ENCODE measurements at regions not wholly inside any gene's neighbourhood (a gene's known extent, or its start where the extent isn't known, plus 50 kb on each side); places are given as distances from the start of the nearest gene placed in this dataset.

DNA sequence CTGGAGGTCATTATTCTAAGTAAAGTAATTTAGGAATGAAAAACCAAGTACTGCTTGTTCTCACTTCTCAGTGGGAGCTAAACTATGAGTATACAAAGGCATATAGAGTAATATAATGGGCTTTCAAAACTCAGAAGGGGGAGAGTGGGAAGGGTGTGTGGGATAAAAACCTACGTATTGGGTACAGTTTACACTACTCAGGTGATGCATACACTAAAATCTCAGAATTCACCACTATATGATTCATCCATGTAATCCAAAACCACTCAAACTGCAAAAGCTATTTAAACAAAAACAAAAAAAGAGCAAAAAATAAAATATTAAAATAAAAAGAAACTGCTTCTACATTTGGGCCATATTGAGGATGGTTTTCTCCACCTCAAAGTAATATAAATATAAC lies 623.3 kb downstream of the NSUN3 start:
- H3K4me3 ChIP-seq (ENCODE audit: low read length): no peak overlapping the region
- peak; percentile 10 for DNase-seq (ENCODE audit: low read depth)
- TF ChIP-seq, protein P1, sequence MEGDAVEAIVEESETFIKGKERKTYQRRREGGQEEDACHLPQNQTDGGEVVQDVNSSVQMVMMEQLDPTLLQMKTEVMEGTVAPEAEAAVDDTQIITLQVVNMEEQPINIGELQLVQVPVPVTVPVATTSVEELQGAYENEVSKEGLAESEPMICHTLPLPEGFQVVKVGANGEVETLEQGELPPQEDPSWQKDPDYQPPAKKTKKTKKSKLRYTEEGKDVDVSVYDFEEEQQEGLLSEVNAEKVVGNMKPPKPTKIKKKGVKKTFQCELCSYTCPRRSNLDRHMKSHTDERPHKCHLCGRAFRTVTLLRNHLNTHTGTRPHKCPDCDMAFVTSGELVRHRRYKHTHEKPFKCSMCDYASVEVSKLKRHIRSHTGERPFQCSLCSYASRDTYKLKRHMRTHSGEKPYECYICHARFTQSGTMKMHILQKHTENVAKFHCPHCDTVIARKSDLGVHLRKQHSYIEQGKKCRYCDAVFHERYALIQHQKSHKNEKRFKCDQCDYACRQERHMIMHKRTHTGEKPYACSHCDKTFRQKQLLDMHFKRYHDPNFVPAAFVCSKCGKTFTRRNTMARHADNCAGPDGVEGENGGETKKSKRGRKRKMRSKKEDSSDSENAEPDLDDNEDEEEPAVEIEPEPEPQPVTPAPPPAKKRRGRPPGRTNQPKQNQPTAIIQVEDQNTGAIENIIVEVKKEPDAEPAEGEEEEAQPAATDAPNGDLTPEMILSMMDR (IDR thresholded peaks at IDR 0.05; ENCODE audit: insufficient read depth, low read depth, low read length, missing control alignments): no peak

DNA sequence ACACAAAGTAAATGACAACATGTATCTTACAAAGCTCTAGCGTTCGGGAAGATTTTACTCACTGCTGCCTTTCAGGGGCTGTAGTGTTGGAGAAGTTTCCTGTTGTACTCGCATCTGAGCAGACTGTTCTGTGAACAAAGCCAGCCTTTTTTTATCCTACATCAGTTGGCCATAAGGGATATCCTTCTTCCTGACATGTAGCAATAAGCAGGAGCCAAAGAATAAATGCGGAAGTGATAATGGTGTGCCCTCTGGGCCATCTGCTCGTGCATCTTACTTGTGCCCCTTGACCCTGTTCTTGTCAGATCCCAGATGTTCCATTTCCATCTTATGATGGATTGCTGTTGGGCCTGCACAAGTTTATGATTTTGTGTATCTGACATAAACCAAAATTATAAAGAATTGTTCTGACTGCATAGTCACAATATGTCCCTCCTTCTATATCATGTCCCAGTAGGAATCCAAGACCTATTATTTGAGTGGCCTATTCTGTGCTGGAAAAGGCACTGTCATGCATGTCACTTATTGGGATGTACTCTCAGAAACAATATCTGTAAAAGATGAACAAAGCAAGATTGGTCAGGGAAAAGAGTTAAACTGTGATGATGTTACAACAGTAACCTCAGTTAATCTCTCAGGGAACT lies 631.3 kb downstream of the NSUN3 start:
- H3K4me3 ChIP-seq (ENCODE audit: low read length): no peak overlapping the region
- no peak for DNase-seq (ENCODE audit: low read depth)
- TF ChIP-seq, protein P1 (IDR thresholded peaks at IDR 0.05; ENCODE audit: insufficient read depth, low read depth, low read length, missing control alignments): no peak

DNA sequence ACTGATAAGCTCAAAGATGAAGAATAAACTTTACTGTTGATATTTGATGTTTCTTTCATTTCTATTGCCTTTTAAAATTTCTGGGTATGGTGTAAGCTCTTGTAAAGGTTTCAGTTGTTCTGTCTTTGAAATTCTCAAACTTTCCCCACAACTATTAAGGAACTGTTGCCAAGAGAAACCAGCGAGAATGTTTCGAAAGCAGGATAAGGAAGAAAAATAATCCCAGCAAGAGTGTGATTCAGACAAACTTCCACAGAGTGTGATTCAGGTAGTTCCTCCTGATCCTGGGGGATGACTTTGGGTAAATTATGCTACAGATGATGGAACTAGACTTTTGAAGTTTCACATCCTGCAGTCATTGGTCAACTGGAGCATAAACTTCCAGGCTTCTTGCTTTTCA lies 632.0 kb downstream of the NSUN3 start:
- H3K4me3 ChIP-seq (ENCODE audit: low read length): no peak overlapping the region
- TF ChIP-seq, protein P1 (IDR thresholded peaks at IDR 0.05; ENCODE audit: insufficient read depth, low read depth, low read length, missing control alignments): no peak
- peak; percentile 77 for DNase-seq (ENCODE audit: low read depth)

DNA sequence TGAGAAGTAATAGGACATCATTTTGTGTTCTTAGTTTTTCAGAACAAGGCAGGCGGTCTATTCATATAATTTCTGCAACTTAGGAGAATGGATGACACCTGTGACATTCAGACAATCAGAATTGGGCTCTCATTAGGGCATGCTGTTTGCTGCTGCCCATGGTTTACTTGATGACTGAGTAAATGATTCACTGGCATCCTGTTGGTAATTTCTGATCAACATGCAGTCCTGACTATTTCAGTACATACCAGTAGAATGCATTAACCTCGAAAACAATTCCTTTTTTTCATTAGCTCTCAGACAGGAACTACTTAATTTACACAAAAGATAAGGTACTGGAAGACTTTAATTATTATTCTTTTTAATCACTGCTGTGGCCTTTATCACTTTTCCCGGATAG lies 641.6 kb downstream of the NSUN3 start:
- no peak overlapping the region for H3K4me3 ChIP-seq (ENCODE audit: low read length)
- TF ChIP-seq, protein P1 (IDR thresholded peaks at IDR 0.05; ENCODE audit: insufficient read depth, low read depth, low read length, missing control alignments): no peak
- peak; percentile 31 for DNase-seq (ENCODE audit: low read depth)

DNA sequence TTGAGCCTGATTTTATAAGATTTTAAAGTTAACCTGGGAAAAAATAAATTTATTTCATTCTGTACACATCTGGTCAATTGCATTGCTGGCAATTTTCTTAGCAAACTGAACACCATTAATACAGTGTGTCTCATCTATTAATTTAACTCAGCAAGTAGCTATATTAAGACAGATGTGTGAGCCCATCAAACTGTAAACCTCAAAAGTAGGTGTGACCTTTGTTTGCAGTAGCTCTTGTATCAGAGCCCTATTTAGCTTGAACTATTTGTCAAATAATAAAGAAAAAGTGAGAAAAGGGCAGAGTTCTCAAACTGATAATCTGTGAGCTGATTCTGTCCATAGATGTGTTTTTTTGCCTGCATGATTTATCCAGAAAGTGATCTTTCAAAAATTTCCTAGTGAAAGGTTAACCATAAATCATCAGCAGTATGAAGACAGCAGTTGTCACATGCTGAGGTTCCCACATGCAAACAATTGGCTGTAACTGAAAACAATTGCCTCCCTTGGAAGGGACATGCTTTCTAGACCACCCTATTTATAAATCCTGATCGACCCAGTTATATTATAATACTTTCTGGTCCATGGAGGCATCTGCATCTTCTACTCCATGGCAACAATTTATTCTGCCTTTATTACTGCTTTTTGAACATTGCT lies 646.5 kb downstream of the NSUN3 start:
- no peak for DNase-seq (ENCODE audit: low read depth)
- H3K4me3 ChIP-seq (ENCODE audit: low read length): no peak overlapping the region
- TF ChIP-seq, protein P1 (IDR thresholded peaks at IDR 0.05; ENCODE audit: insufficient read depth, low read depth, low read length, missing control alignments): no peak

DNA sequence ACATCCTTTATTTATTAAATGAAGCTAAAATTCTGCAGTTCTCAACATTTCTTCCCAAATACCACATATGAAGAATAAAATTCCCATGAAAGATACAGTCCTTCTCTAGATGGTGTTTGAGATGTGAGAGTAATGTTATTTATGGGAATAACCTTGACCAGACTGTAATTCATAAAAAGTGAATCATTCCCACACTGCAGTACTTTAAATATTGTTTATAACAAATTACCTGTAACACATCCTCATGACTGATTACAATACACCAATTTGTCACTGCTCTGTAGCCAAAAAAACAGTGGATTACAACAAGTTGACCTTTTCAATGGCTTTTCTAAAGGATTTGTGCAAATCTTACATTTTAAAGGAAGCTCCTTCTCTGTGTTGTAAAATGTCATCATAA lies 651.3 kb downstream of the NSUN3 start:
- no peak for DNase-seq (ENCODE audit: low read depth)
- no peak overlapping the region for H3K4me3 ChIP-seq (ENCODE audit: low read length)
- TF ChIP-seq, protein P1 (IDR thresholded peaks at IDR 0.05; ENCODE audit: insufficient read depth, low read depth, low read length, missing control alignments): no peak

Measured in epithelial cell of esophagus (primary cell).